GM12878 (cell line): ENCODE measurements at regions not wholly inside any gene's neighbourhood (a gene's known extent, or its start where the extent isn't known, plus 50 kb on each side); places are given as distances from the start of the nearest gene placed in this dataset.

ENCODE experiments used
- ATAC-seq: fragments of 200-7000 bp; cut with Tn5 transposase; 3 replicates; pipeline ENCODE4 v1.9.1; 2020; ENCODE audit warnings: mild to moderate bottlenecking, moderate library complexity
- BruUV-seq: library from RNA; stranded (reverse); fragments of 400-500 nt; replicated peaks from 2 replicates; lab custom pipeline; 2021; lab: Mats Ljungman, UMichigan
- CTCF ChIA-PET: fragments of 300-600 bp; sonication (Branson Sonifier 250); formaldehyde crosslinking; extraction: SDS; loops from one replicate; lab custom pipeline; 2021; ENCODE audit warnings: inconsistent platforms; lab: Yijun Ruan, JAX
- POLR2A ChIA-PET: fragments of 350-600 bp; formaldehyde crosslinking; extraction: SDS; loops from one replicate; lab custom pipeline; 2021; ENCODE audit warnings: inconsistent platforms; lab: Charles Lee
- RAD21 ChIA-PET: fragments of 300-600 bp; sonication (Branson Sonifier 250); formaldehyde crosslinking; loops from one replicate; lab custom pipeline; 2023; ENCODE audit warnings: antibody characterized with exemption; ENCODE audit not compliant: unreplicated experiment; lab: Charles Lee
- SMC1A ChIA-PET: fragments of 300-600 bp; sonication (Branson Sonifier 250); formaldehyde crosslinking; loops from one replicate; lab custom pipeline; 2023; ENCODE audit not compliant: unreplicated experiment, uncharacterized antibody; lab: Charles Lee
- DNase-seq: peaks from one replicate; pipeline ENCODE4 v3.0.0-alpha.2; 2011; ENCODE audit warnings: low read depth, low spot score
- FAIRE-seq: peaks from 3 replicates; lab custom pipeline; 2011; peaks lifted over from hg19 to GRCh38; lab: Jason Lieb, UNC
- H2AFZ ChIP-seq: 2 replicates; pipeline ENCODE4 v1.6.0; 2011; ENCODE audit warnings: low read depth, low read length, control low read depth; ENCODE audit not compliant: control insufficient read depth
- H3K27ac ChIP-seq: 2 replicates; pipeline ENCODE4 v1.5.1; 2011; ENCODE audit warnings: control low read depth; ENCODE audit not compliant: control insufficient read depth, insufficient read depth
- H3K27me3 ChIP-seq, 2 experiments: replicated peaks in 1 of 2; 2 replicates each; pipeline versions ENCODE4 v1.6.0 to v1.6.1; 2011; ENCODE audit warnings: low read length in 1 of 2; ENCODE audit not compliant: control insufficient read depth in 2 of 2, insufficient read depth in 2 of 2
- H3K36me3 ChIP-seq, 2 experiments: 2 replicates each; pipeline ENCODE4 v1.5.1; 2011; ENCODE audit warnings: low read length in 1 of 2; ENCODE audit not compliant: control insufficient read depth in 2 of 2, insufficient read depth in 2 of 2
- H3K4me1 ChIP-seq: 2 replicates; pipeline ENCODE4 v1.6.1; 2011; ENCODE audit warnings: mild to moderate bottlenecking, low read length, moderate library complexity, mixed read lengths; ENCODE audit not compliant: control insufficient read depth, insufficient read depth
- H3K4me2 ChIP-seq: 2 replicates; pipeline ENCODE4 v1.6.0; 2011; ENCODE audit warnings: control low read depth; ENCODE audit not compliant: control insufficient read depth, insufficient read depth
- H3K4me3 ChIP-seq: fragments of 200-600 bp; sonication (generic); 2 replicates; pipeline ENCODE4 v1.5.1; 2016
- H3K79me2 ChIP-seq: 2 replicates; pipeline ENCODE4 v1.6.0; 2011; ENCODE audit warnings: low read length; ENCODE audit not compliant: control insufficient read depth, insufficient read depth
- H3K9ac ChIP-seq: 2 replicates; pipeline ENCODE4 v1.8.0; 2011; ENCODE audit warnings: low read length, control low read depth, mixed read lengths; ENCODE audit not compliant: control insufficient read depth, insufficient read depth
- H3K9me3 ChIP-seq: replicated peaks from 3 replicates; pipeline ENCODE4 v1.5.1; 2011; ENCODE audit warnings: mild to moderate bottlenecking, low read length; ENCODE audit not compliant: control insufficient read depth, insufficient read depth
- H4K20me1 ChIP-seq: 2 replicates; pipeline ENCODE4 v1.6.0; 2011; ENCODE audit not compliant: control insufficient read depth, insufficient read depth
- ETV6 ChIP-seq, 2 experiments: fragments of 450-650 bp in 1 of 2; IDR thresholded peaks in 1 of 2; conservative IDR thresholded peaks in 1 of 2; 2 replicates each; pipeline ENCODE4 v1.6.1; 2014; ENCODE audit warnings: antibody characterized with exemption in 1 of 2, borderline replicate concordance in 1 of 2, low read depth in 1 of 2, mild to moderate bottlenecking in 1 of 2, moderate library complexity in 1 of 2
- HCFC1 ChIP-seq: fragments of 150-350 bp; IDR thresholded peaks from 2 replicates; pipeline ENCODE4 v1.6.1; 2014; ENCODE audit warnings: low read length
- KLF5 ChIP-seq: fragments of 450-650 bp; IDR thresholded peaks from 2 replicates; pipeline ENCODE4 v1.6.1; 2014; ENCODE audit warnings: mild to moderate bottlenecking; ENCODE audit not compliant: partially characterized antibody
- RUNX3 ChIP-seq: IDR thresholded peaks from 2 replicates; pipeline ENCODE4 v1.6.1; 2012; ENCODE audit warnings: low read length, inconsistent platforms
- SMAD1 ChIP-seq: fragments of 450-650 bp; IDR thresholded peaks from 2 replicates; pipeline ENCODE4 v1.6.1; 2018; ENCODE audit warnings: mild to moderate bottlenecking, low read depth; ENCODE audit not compliant: partially characterized antibody
- WGBS: methylation state at CpG from one replicate; pipeline ENCODE4 v1.1.6; 2016; ENCODE audit warnings: low lambda C conversion rate; ENCODE audit not compliant: insufficient replicate concordance, insufficient coverage; ENCODE audit errors: missing lambda C conversion rate; 5-methylcytosine and 5-hydroxymethylcytosine counted together
- in situ Hi-C: fragments of 300-500 bp; cut with MboI; formaldehyde crosslinking; loops from 9 replicates; pipeline ENCODE4 v1.14.3; 2018; ENCODE audit warnings: mixed read lengths
- intact Hi-C: fragments of 100-400 bp; cut with micrococcal nuclease; formaldehyde crosslinking; loops from one replicate; pipeline ENCODE4 v1.14.2; 2022; ENCODE audit not compliant: unreplicated experiment
- TF ChIP-seq, protein P1 (sequence below), 3 experiments: IDR thresholded peaks in 2 of 3; conservative IDR thresholded peaks in 1 of 3; 2 replicates each; pipeline ENCODE4 v1.5.1; 2011; ENCODE audit warnings: low read depth in 3 of 3, low read length in 3 of 3, mild to moderate bottlenecking in 3 of 3, control low read depth in 2 of 3, moderate library complexity in 2 of 3, inconsistent platforms in 1 of 3, mixed read lengths in 1 of 3; ENCODE audit not compliant: control insufficient read depth in 2 of 3, insufficient read depth in 1 of 3; ENCODE audit errors: extremely low read depth in 1 of 3

DNA sequence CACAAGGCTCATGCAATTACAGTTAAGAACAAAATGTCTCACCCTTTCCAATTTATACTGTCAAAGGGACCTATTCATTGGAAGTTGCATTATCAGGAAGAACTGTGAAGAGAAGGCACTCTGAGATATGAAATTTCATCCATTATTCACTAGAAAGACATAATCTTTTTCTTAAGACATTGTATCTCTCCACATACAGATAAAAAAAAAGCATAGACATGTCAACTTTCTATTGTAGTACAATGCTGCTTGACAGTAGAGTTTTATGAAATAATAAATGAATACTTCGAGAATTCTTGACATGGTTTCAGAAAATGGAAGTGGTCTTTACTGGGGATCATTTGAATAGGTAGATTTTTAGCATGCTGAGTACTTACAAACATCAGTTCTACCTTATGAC lies 545.0 kb downstream of the TMA16 start (continued):
- TF ChIP-seq HCFC1 (no peak), SMAD1 (no peak), KLF5 (no peak)
- TF ChIP-seq, protein P1, sequence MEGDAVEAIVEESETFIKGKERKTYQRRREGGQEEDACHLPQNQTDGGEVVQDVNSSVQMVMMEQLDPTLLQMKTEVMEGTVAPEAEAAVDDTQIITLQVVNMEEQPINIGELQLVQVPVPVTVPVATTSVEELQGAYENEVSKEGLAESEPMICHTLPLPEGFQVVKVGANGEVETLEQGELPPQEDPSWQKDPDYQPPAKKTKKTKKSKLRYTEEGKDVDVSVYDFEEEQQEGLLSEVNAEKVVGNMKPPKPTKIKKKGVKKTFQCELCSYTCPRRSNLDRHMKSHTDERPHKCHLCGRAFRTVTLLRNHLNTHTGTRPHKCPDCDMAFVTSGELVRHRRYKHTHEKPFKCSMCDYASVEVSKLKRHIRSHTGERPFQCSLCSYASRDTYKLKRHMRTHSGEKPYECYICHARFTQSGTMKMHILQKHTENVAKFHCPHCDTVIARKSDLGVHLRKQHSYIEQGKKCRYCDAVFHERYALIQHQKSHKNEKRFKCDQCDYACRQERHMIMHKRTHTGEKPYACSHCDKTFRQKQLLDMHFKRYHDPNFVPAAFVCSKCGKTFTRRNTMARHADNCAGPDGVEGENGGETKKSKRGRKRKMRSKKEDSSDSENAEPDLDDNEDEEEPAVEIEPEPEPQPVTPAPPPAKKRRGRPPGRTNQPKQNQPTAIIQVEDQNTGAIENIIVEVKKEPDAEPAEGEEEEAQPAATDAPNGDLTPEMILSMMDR (IDR thresholded peaks at IDR 0.05 in 2 of 3, conservative IDR thresholded peaks at IDR 0.05 in 1 of 3; ENCODE audit: control insufficient read depth in 2 of 3, extremely low read depth in 1 of 3, insufficient read depth in 1 of 3, low read depth in 3 of 3, low read length in 3 of 3) = no peak

DNA sequence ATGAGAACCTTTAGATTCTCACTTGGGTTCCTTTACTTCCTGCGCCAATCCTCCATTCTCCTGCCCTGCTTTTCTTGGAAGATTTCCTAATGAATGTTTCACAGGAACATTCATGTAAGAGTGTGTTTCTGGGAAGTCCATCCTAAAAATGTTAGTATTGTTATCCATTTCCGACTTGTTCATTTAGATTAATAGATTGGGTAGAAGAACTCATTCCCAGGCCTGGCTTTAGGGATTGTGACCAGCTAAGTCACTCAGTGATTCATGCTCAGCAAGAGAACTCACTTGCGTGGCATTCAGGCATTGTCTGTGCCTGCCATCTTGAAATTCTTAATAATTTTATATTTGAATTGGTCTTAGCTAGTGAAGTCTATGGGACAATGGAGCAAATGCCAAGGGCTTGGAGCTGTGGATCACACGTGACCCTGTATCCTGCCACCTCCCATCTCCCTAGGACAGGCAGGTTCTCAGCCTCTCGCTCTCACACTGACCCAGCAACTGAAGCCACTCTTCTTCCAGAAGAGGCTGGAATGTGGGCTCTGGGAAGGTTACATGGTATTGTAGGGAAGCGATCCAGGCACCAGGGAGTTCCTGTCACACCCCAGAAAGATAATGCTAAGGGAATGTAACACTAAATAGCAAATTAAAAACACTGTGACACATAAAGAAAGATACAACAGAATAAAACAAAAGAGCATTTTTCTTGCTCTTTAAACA lies 562.1 kb downstream of the TMA16 start:
- no peak for FAIRE-seq
- Histone ChIP-seq H3K36me3 (no peaks in the 10 kb centered on the region), H4K20me1 (no peaks in the 10 kb centered on the region), H3K9ac (no peak overlapping the region), H3K4me3 (no peak overlapping the region)
- intact Hi-C loops = no loop called here
- POLR2A ChIA-PET = no interaction called here
- no TSS peak for BruUV-seq
- ATAC-seq = no peak
- CTCF ChIA-PET = interaction anchor here (0.6 kb wide), 1 partner anchor 8 kb away, joined by 3 read pairs; no protein-coding TSS in a partner anchor
- no peak for TF ChIP-seq RUNX3
- no peak for TF ChIP-seq ETV6 (conservative IDR thresholded peaks at IDR 0.05 in 1 of 2, IDR thresholded peaks at IDR 0.05 in 1 of 2; ENCODE audit: borderline replicate concordance in 1 of 2, low read depth in 1 of 2)
- TF ChIP-seq, all 136 proteins: peak for 0
- H3K27me3 ChIP-seq = no peaks in the 10 kb centered on the region
- ChIA-PET SMC1A (no interaction called here), RAD21 (no interaction called here)
- DNase-seq = no peak
- H3K9me3 ChIP-seq = no peaks in the 10 kb centered on the region
- WGBS = 0% methylated on average over 6 of the region's 6 CpGs
- in situ Hi-C loops = no loop called here
- H3K4me2 ChIP-seq = no peak overlapping the region
- H2AFZ ChIP-seq = no peak overlapping the region
- no peak overlapping the region for H3K27ac ChIP-seq
- H3K79me2 ChIP-seq = no peaks in the 10 kb centered on the region
- no peaks in the 10 kb centered on the region for H3K4me1 ChIP-seq
